Fibroblast of lung (primary cell): ENCODE measurements at regions not wholly inside any gene's neighbourhood (a gene's known extent, or its start where the extent isn't known, plus 50 kb on each side); places are given as distances from the start of the nearest gene placed in this dataset.

Experiments used
- DNase-seq, 2 donors: peaks; one replicate each; pipeline versions ENCODE4 v3.0.0 to v3.0.0-alpha.2; 2010; ENCODE audit warnings: low read depth in 2 of 2
- H2AFZ ChIP-seq: 2 replicates; pipeline ENCODE4 v1.5.1; 2012; ENCODE audit warnings: low read length, control low read depth, inconsistent platforms
- H3K27ac ChIP-seq: 2 replicates; pipeline ENCODE4 v1.5.1; 2011; ENCODE audit warnings: low read length, control low read depth; ENCODE audit not compliant: insufficient read depth
- H3K27me3 ChIP-seq: 2 replicates; pipeline ENCODE4 v1.5.1; 2011; ENCODE audit warnings: mild to moderate bottlenecking, low read length; ENCODE audit not compliant: control insufficient read depth, insufficient read depth
- H3K36me3 ChIP-seq: 2 replicates; pipeline ENCODE4 v1.5.1; 2011; ENCODE audit warnings: low read length; ENCODE audit not compliant: control insufficient read depth, insufficient read depth
- H3K4me1 ChIP-seq: 2 replicates; pipeline ENCODE4 v1.5.1; 2011; ENCODE audit warnings: low read length; ENCODE audit not compliant: control insufficient read depth, insufficient read depth; ENCODE audit errors: extremely low read depth
- H3K4me2 ChIP-seq: 2 replicates; pipeline ENCODE4 v1.5.1; 2011; ENCODE audit warnings: low read length, control low read depth; ENCODE audit not compliant: insufficient read depth; ENCODE audit errors: extremely low read depth
- H3K4me3 ChIP-seq, 4 experiments: fragments of 200-600 bp in 1 of 4; sonication (generic) in 1 of 4; replicated peaks in 1 of 4; 2 replicates each; pipeline ENCODE4 v1.5.1; 2011 to 2016; ENCODE audit warnings: low read length in 4 of 4, low read depth in 3 of 4, mild to moderate bottlenecking in 3 of 4, control low read depth in 2 of 4, inconsistent platforms in 1 of 4, mixed read lengths in 1 of 4; ENCODE audit not compliant: insufficient read depth in 1 of 4; ENCODE audit errors: control extremely low read depth in 1 of 4
- H3K79me2 ChIP-seq: 2 replicates; pipeline ENCODE4 v1.5.1; 2012; ENCODE audit warnings: mild to moderate bottlenecking, low read length, inconsistent platforms; ENCODE audit not compliant: control insufficient read depth, insufficient read depth
- H3K9ac ChIP-seq: 2 replicates; pipeline ENCODE4 v1.5.1; 2011; ENCODE audit warnings: mild to moderate bottlenecking, low read length, control low read depth; ENCODE audit not compliant: insufficient read depth
- H3K9me3 ChIP-seq: 2 replicates; pipeline ENCODE4 v1.5.1; 2012; ENCODE audit warnings: low read depth, low read length; ENCODE audit not compliant: control insufficient read depth, insufficient read depth
- H4K20me1 ChIP-seq: 2 replicates; pipeline ENCODE4 v1.5.1; 2011; ENCODE audit warnings: low read length; ENCODE audit not compliant: control insufficient read depth, insufficient read depth; ENCODE audit errors: extremely low read depth
- CTCF ChIP-seq, 2 donors: IDR thresholded peaks in 1 of 2; conservative IDR thresholded peaks in 1 of 2; 1 replicate in 1 of 2; 2 replicates in 1 of 2; pipeline ENCODE4 v1.5.1; 2011 to 2012; ENCODE audit warnings: low read length in 2 of 2, control low read depth in 1 of 2, inconsistent platforms in 1 of 2, low read depth in 1 of 2, mild to moderate bottlenecking in 1 of 2
- EZH2 ChIP-seq: IDR thresholded peaks from 2 replicates; pipeline ENCODE4 v1.5.1; 2012; ENCODE audit warnings: low read length, control low read depth, mild to moderate bottlenecking; ENCODE audit errors: missing control alignments

- Histone ChIP-seq H3K79me2 (no peaks in the 10 kb centered on the region), H3K27ac (no peak overlapping the region), H3K4me2 (no peak overlapping the region), H3K9me3 (no peaks in the 10 kb centered on the region), H3K9ac (no peak overlapping the region), H3K4me3 (no peak overlapping the region), H4K20me1 (no peaks in the 10 kb centered on the region), H3K4me1 (no peaks in the 10 kb centered on the region), H3K36me3 (no peaks in the 10 kb centered on the region), H3K27me3 (no peaks in the 10 kb centered on the region), H2AFZ (no peak overlapping the region)
- TF ChIP-seq CTCF (conservative IDR thresholded peaks at IDR 0.05 in 1 of 2, IDR thresholded peaks at IDR 0.05 in 1 of 2; ENCODE audit: low read depth in 1 of 2, low read length in 2 of 2): no peak
- no peak for TF ChIP-seq EZH2
- no peak for DNase-seq
These were observed 386.5 kb upstream of the SLC39A10 start for GRCh38 chr2:195270466-195271039.

- no peaks in the 10 kb centered on the region for H4K20me1 ChIP-seq
- no peaks in the 10 kb centered on the region for H3K79me2 ChIP-seq
- H3K9ac ChIP-seq: no peak overlapping the region
- no peak overlapping the region for H3K27ac ChIP-seq
- no peaks in the 10 kb centered on the region for H3K36me3 ChIP-seq
- H3K27me3 ChIP-seq: no peaks in the 10 kb centered on the region
- H3K4me1 ChIP-seq: no peaks in the 10 kb centered on the region
- H3K9me3 ChIP-seq: no peaks in the 10 kb centered on the region
- no peak overlapping the region for H2AFZ ChIP-seq
- DNase-seq: no peak
- H3K4me2 ChIP-seq: no peak overlapping the region
- no peak overlapping the region for H3K4me3 ChIP-seq
- TF ChIP-seq CTCF (conservative IDR thresholded peaks at IDR 0.05 in 1 of 2, IDR thresholded peaks at IDR 0.05 in 1 of 2; ENCODE audit: low read depth in 1 of 2, low read length in 2 of 2) (no peak), EZH2 (no peak)
These were observed 387.8 kb upstream of the SLC39A10 start for GRCh38 chr2:195269220-195269619.

DNA sequence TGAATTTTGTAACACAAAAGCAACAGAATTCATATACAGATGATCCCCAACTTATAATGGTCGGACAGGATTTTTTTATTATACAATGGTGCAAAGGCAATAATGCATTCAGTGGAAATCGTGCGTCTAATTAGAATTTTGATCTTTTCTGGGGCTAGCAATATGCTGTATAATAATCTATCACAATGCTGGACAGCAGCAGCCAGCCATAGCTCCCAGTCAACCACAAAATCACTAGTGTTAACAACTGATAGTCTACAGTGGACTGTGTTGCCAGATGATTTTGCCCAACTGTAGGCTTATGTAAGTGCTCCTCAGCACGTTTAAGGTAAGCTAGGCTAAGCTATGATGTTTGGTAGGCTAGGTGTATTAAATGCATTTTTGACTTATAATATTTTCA, 399.0 kb upstream of the SLC39A10 start:
- Histone ChIP-seq H3K9me3 (no peaks in the 10 kb centered on the region), H3K27me3 (no peaks in the 10 kb centered on the region), H3K27ac (no peak overlapping the region), H3K4me3 (no peak overlapping the region), H3K79me2 (no peaks in the 10 kb centered on the region), H3K4me1 (no peaks in the 10 kb centered on the region), H3K4me2 (no peak overlapping the region), H4K20me1 (no peaks in the 10 kb centered on the region), H3K36me3 (no peaks in the 10 kb centered on the region), H3K9ac (no peak overlapping the region), H2AFZ (no peak overlapping the region)
- no peak for TF ChIP-seq EZH2
- no peak for TF ChIP-seq CTCF (conservative IDR thresholded peaks at IDR 0.05 in 1 of 2, IDR thresholded peaks at IDR 0.05 in 1 of 2; ENCODE audit: low read depth in 1 of 2, low read length in 2 of 2)
- no peak for DNase-seq
